ENCODE measurements at regions not wholly inside any gene's neighbourhood (a gene's known extent, or its start where the extent isn't known, plus 50 kb on each side); places are given as distances from the start of the nearest gene placed in this dataset.
"Not testable (repeated sequence)": the region's sequence is repeated elsewhere in the genome, so short reads cannot be mapped to it uniquely, and the experiment has no call there.

DNA sequence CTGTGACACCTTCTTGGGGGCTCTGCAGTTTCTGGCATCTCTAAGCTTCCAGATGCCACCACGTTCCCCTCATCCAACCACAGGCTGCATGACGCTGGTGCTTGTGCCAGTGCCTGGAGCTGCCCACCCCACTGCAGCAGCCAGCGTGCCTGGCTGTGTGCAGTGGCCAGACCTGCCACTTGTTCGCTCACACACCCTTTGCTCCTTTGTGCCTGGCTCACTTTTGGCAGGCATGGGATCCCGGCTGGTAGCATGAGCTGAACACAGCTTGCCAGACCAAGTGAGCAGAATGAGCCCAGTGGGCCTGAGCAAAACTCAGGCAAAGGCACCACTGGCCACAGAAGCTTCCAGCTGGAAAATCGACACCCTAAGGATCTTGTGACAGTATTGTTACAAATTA lies 562.9 kb upstream of the ACO1 start:
- DNase-seq = no peak

DNA sequence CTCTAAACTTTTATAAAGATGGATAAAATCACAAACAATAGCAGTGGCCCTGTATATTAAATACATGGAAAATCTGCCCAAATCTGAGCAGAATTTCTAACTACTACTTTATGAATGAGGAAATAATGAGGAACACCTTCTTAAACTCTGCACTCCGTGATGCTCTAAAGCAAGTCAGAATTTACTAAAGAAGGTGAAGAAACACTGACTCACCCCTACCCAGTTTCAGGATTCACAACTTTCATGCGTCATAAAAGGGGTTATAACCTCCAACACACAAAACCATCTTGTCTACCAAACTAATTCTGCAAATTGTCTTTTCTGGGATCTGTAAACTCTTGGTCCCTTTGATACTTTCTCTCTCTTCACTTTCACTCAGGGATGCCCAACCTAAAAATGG lies 561.1 kb upstream of the ACO1 start:
- DNase-seq = no peak

DNA sequence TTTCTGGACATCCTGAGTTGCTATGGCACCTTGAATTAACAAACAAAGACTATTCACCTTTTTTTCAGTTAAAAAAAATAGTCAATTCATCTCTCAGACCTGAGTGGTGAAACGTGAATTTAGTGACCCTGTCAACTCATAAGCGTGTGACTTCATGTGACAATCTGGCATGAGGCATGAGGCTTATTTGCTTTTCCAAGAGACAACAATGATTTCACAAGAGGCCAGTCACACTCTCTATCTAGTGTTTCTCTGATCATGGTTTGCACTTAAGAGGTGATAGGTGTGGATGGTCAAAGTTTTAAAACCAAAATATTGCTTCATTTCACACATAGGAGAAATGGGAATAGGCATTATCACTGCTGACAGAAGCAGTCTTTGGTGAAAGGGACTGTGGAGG lies 559.6 kb upstream of the ACO1 start:
- no peak for DNase-seq

GRCh38 chr9:31837211-31837610 lies 547.2 kb upstream of the ACO1 start:
- no peak for DNase-seq

GRCh38 chr9:31839273-31839672 lies 545.2 kb upstream of the ACO1 start:
- no peak for DNase-seq

DNA sequence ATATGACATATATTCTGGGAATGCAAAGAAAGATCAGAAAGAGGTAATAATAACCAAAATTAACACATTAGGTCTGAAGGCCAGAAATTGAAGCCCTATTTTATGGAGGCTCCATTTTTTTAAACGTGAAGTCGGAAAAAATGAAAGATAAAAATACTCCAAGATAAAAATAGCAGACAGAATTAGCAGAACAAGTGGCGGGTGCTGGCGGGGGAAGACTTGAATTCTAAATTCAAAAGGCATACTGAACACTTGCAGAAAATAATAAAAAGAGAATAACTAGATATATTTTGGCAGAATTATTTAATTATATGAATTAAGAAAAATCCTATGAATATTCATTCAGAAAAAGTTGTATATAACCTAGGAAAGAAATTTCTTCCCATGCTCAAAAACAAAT lies 543.7 kb upstream of the ACO1 start:
- no peak for DNase-seq

- DNase-seq = no peak
Observed at GRCh38 chr9:31847963-31848362, 536.5 kb upstream of the ACO1 start.

DNA sequence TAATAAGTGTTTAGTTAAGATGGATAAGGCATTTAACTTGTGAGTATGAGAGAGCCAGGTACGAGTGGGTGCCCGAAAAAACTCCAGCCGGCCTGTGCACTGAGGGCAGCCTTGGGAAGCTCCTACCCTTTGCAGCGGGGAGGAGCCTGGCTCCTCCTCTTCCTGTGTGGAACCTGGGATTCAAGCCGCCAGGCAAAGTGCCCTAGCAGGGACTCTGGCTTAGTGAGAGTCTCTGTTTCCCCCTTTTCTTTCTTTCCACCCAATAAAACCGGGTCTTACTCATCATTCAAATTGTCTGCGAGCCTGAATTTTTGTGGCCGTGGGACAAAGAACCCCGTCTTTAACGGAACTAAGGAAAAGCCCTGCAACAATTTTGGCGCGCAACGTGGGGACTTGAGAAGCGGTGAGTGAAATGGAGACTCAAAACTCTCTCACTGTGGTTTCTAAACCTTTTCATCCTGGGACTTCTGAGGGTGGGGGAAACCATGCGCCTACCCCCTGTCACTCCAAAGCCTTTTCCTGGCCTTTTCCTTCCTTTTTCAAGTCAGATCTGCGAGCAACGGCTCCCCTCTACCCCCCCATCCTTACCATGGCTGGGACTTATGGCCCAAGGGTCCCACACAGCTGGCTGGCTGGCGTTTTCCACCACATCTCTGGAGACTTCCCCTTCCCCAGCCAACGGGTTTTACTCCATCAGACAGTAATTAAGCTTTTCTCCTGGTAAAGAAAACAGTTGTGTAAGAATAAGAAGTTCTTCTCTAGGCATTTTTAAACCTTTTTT lies 535.7 kb upstream of the ACO1 start:
- DNase-seq = no peak

GRCh38 chr9:31854187-31854586 lies 530.3 kb upstream of the ACO1 start:
- no peak for DNase-seq

DNA sequence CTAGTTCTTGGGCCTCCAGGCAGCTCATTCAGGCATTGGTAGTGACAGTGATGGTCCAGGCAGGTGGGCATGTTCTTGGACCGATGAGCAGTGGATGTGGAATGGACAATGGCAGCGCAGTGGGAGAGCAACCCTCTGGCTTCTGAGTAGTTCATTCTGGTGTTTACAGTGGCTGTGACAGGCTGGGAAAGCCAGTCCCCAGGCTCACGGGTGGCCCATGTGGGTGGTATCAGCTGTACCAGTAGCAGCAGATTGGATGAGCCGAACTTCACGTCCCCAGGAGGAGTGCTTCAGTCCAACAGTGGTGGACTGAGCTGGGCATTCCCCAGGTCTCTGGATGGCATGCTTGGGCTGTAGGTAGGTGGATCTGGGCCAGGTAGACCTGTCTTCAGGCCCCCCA lies 515.6 kb upstream of the ACO1 start:
- no peak for DNase-seq

DNA sequence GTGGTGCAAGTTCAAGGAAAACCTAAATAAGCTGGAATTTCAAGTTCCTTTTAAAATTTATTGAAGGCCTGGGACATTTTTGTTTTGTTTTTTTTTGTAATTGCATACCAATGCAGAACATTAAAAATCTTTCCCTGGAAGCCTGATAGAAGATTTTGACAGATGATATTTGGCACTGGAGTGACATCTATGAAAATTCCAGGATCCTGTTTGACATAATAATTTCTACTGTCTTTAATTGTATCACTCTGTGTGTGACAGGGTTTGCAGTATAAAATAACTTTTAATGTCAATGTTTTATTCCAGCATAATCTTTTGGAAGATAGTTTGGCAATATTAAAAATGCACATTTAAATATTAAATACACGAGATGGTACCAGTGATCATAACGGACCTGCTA lies 514.2 kb upstream of the ACO1 start:
- no peak for DNase-seq

GRCh38 chr9:31873722-31874121 lies 510.7 kb upstream of the ACO1 start:
- DNase-seq = no peak

DNA sequence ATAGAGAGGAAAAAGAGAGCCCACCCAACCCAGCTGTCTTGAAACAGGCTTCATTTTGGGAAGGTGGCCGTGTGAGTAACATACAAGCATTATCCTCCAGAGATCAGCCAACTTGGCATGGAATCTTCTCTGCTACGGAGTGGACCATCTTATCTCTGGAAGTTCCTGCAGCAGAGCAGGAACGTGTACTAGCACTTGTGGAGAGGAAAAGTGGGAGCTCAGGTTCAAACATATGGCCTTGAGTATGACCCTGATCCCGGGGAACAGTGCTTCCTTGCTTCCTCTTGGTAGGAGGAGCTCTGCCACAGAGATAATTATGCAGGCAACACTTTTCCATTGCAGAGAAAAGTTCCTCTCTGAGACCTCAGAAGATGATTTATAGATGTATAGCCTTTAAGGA lies 490.4 kb upstream of the ACO1 start:
- no peak for DNase-seq

DNA sequence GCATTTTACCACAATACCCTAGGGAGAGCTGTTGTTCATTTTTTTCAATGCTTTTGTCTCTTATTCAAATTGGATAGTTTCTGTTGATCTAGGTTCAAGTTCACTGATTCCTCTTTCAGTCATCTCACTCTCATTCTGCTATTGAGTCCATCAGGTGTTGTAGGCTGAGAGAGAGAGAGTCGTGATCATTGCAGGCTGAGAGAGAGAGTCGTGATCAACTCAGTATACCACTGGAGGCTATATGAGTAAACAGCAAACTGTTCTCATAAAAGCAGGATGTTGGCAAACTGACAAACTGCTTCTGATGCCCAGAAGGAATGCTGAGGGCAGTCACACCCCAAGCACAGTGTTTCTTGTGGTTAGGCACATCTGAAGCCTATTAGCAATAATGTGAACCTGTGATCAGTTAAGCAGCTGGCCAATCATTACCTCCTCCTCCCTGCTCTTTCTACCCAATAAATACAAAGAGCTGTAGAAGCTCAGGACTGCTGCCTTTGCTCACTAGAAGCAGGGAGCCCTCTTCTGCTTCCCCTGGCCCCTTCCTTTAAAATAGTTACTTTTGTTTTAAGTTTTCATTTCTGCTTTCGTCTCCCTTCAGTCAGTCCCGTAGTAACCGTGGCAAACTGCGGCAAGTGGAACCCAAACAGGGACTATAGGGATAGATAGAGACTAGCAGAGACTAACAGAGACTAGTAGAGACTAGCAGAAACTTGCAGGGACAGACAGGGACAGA lies 476.1 kb upstream of the ACO1 start:
- DNase-seq = no peak

- DNase-seq = no peak
Observed at GRCh38 chr9:31908891-31909480, 475.5 kb upstream of the ACO1 start.

GRCh38 chr9:31912636-31913035 lies 471.8 kb upstream of the ACO1 start:
- DNase-seq = no peak

DNA sequence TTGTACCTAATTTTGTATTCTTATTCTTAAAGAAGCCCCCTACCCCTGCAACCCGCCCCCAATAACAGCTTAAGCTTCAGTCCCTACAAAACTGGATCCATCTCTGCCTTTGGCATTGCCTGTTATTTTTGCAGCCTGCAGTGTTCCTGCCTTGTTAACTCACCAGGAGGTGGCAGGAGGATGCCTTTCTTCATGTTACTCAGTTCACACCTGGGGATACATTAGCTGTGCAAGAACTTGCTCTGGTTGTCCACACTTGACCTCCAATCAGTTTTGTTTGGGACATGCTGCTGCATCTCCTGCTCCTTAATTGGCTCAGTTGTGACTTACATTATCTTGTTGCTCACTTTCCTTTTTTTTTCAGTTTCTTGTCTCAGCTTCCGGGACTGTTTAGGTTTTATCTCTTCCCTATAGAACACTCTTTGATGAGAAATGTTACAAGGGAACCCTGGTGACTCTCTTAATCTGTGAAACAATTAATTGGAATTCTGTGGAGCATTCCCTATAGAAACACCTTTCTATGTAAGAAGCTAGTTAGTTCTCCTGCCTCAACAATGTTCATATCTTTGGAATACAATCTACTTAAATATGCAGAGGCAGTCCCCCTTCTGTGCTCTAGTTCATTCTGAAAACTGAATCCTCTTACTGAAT lies 467.7 kb upstream of the ACO1 start:
- DNase-seq = no peak

DNA sequence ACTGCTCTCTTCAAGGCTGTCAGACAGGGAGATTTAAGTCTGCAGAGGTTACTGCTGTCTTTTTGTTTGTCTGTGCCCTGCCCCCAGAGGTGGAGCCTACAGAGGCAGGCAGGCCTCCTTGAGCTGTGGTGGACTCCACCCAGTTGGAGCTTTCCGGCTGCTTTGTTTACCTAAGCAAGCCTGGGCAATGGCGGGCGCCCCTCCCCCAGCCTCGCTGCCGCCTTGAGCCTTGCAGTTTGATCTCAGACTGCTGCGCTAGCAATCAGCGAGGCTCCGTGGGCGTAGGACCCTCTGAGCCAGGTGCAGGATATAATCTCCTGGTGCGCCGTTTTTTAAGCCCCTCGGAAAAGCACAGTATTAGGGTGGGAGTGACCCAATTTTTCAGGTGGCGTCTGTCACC lies 446.7 kb upstream of the ACO1 start:
- DNase-seq = not testable (repeated sequence)

DNA sequence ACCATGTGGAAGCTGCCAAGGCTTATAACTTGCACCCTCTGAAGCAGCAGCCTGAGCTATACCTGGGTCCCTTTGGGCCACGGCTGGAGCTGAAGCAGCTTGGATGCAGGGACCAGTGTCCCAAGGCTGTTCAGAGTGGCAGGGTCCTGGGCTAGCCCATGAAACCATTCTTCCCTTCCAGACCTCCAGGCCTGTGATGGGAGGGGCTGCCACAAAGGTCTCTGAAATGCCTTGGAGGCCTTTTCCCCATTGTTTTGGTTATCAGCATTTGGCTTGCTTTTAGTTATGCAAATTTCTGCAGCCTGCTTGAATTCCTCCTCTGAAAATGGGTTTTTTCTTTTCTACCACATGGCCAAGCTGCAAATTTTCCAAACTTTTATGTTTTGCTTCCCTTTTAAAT lies 433.7 kb upstream of the ACO1 start:
- DNase-seq = no peak

DNA sequence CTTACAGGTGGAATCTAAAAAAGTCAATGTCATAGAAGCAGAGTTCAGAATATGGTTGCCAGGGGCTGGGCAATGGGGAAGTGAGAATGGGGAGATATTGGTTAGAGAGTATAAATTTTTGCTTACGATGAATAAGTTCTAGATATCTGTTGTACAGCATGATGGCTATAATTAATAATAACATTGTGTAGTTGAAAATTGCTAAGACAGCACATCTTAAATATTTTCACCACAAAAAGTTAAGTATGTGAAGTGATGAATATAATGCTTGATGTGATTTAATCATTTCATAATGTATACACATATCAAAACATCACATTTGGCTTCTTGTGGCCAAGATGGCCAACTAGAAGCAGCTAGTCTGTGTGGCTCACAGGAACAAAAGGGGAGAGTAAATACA lies 425.9 kb upstream of the ACO1 start:
- DNase-seq = no peak

DNA sequence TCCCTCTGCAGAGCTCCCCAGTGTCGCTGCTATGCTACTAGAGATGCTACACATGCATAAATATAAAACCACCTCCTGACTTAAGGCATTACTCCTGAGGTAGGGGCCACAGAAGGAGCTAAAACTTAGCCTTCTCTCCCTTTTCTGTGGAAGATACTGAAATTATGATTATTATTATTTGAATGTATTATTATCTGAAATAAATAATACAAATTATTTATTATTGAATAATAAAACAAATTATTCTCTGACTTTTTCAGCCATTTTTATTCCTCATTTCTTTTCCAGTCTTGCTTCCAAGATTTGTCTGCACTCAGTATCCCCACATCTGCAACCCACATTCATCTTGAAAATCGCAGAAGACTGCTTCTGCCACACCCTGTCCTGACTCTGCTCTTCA lies 414.9 kb upstream of the ACO1 start:
- no peak for DNase-seq

DNA sequence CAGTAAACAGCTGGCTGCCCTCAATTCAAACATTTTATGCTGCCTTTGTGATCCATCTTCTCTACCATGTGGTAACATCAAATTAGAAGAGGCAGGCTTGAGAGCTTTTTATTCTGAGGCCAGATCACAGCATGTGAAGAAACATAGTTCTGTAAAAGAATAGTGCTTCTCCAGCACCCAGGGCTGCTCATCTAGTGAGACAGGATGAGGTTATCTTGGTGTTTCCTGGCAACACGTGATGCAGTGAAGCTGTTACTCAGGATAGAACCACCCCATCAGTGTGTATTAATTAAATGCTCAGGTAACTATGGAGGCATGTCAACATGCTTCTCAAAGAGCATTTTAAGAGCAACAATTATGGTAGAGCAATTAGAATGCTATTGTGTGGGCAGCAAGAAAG lies 400.5 kb upstream of the ACO1 start:
- DNase-seq = no peak

- DNase-seq = no peak
Observed at GRCh38 chr9:31996331-31996730, 388.1 kb upstream of the ACO1 start.

Data from cerebellar nuclear complex (tissue), 1 donor.